Lower leg skin (tissue), 4 donors: ENCODE measurements at regions not wholly inside any gene's neighbourhood (a gene's known extent, or its start where the extent isn't known, plus 50 kb on each side); places are given as distances from the start of the nearest gene placed in this dataset.

Experiments
- DNase-seq, 2 donors: peaks; one replicate each; pipeline ENCODE4 v3.0.0-alpha.2; 2019; ENCODE audit warnings: low spot score in 2 of 2
- H3K4me3 ChIP-seq: fragments of 200-600 bp; sonication (generic); 2 replicates; pipeline ENCODE4 v1.5.1; 2017; ENCODE audit warnings: mild to moderate bottlenecking, low read depth; ENCODE audit not compliant: poor library complexity, severe bottlenecking
- CTCF ChIP-seq, 3 donors: fragments of 450-650 bp; IDR thresholded peaks; one replicate each; pipeline ENCODE4 v1.5.1; 2016; ENCODE audit warnings: antibody characterized with exemption in 3 of 3, mild to moderate bottlenecking in 3 of 3, moderate library complexity in 2 of 3
- POLR2A ChIP-seq, 2 donors: fragments of 450-650 bp; IDR thresholded peaks; one replicate each; pipeline ENCODE4 v1.6.1; 2016 to 2017; ENCODE audit warnings: antibody characterized with exemption in 2 of 2, mild to moderate bottlenecking in 1 of 2, moderate library complexity in 1 of 2
- WGBS, 2 donors: methylation state at CpG; one replicate each; pipeline ENCODE4 v1.1.5; 2018; 5-methylcytosine and 5-hydroxymethylcytosine counted together
- intact Hi-C: fragments of 100-400 bp; cut with DNase I; formaldehyde crosslinking; loops from one replicate; pipeline ENCODE4 v1.15.0; 2023; ENCODE audit warnings: low total_unique reads

DNA sequence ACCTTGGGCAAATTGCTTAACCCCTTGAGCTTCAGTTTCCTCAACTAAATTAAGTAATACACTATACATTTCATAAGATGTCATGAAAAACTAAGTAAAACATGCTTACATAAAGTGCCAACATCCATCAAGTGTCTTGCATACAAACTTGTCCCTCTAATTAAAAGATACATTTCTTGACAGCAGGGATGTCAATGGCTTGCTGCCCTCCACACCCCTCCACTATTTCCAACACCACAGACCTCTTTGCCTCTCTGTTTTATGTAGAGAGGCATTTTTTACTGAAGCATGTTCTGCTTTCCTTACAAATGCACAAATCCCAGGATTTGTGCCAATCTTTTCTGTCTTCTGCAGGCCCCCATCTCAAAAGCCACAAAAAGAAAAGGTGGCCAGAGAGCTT, 89.0 kb upstream of the HOXC13 start:
- TF ChIP-seq POLR2A (IDR thresholded peaks at IDR 0.05) (no peak), CTCF (IDR thresholded peaks at IDR 0.05) (no peak)
- intact Hi-C loops = no loop called here
- DNase-seq = no peak
- no peak overlapping the region for H3K4me3 ChIP-seq

DNA sequence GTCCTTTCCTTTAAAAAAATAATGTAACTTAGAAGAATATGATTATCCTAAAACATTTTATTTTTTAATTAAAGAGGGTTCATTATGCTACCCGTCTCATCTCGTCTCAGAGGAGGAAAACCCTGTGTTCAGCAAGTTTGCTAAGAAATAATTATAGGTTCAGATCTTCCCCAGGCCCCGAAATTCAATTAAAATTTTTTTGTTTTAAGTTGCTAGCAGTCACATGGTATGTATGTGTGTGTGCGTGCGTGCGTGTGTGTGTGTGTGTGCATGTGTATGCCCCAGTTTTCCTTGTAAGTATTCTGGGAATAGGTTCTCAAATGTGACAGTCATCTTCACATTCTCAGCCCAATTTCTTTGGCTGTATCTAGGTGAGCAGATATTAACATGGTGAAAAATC, 86.6 kb upstream of the HOXC13 start:
- WGBS, 2 donors = 80 to 87% methylated on average over 6 of the region's 6 CpGs
- intact Hi-C loops = no loop called here
- H3K4me3 ChIP-seq = no peak overlapping the region
- DNase-seq = no peak
- TF ChIP-seq POLR2A (IDR thresholded peaks at IDR 0.05) (no peak), CTCF (IDR thresholded peaks at IDR 0.05) (no peak)

GRCh38 chr12:53852992-53853391, 85.6 kb upstream of the HOXC13 start:
- intact Hi-C loops = no loop called here
- no peak overlapping the region for H3K4me3 ChIP-seq
- TF ChIP-seq POLR2A (IDR thresholded peaks at IDR 0.05) = no peak
- no peak for TF ChIP-seq CTCF (IDR thresholded peaks at IDR 0.05)
- no peak for DNase-seq

DNA sequence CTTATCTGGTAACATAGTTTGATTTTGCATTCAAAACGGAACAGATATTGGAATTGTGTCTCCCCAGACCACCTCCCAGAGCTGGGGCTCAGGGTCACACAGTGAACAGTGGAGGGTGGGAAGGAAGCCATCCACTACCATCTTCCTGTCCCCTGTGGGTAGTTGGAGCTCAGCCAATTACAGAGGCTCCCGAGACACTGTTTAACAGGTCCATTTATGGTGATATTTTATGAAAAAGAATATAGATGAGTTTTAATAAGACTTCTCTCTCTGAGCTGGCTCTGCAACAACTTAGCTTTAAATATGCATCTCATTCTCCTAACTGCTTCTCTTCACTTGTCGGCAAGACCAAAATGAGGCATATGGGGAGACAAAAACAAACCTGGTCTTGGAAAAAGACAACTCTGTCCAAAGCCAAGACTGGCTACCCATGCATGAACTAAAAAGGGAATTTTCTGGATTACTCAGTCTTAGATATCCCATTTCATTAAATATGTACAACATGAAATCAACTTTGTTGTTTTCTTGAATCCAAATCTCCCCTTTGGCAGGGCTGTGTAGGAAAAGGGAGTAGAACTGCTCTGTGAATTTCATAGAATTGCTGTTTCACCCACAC, 83.8 kb upstream of the HOXC13 start:
- H3K4me3 ChIP-seq = no peak overlapping the region
- intact Hi-C loops = no loop called here
- no peak for DNase-seq
- WGBS, 2 donors = 56 to 76% methylated on average over 3 of the region's 3 CpGs
- no peak for TF ChIP-seq POLR2A (IDR thresholded peaks at IDR 0.05)
- TF ChIP-seq CTCF (IDR thresholded peaks at IDR 0.05) = no peak

DNA sequence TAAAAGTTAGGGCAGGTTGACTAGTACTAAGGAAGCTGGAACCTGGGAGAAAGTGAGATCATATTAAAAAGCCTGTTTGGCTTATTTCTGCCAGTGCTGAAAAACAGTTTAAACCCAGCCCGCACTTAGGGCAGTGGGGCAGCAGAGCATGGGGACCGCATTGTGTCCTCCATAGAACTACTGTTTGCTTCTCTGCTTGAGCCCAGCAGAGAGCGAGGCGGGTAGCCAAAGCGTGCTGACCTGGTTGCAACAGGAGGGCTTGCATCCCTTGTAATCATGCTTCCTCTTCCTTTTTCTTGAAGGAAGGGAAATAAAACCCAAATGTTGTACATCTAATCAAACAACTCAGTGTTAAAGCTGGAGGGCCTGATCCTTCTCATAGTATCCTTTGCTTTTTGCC, 82.5 kb upstream of the HOXC13 start:
- no peak overlapping the region for H3K4me3 ChIP-seq
- no peak for DNase-seq
- intact Hi-C loops = no loop called here
- TF ChIP-seq CTCF (IDR thresholded peaks at IDR 0.05) = no peak
- no peak for TF ChIP-seq POLR2A (IDR thresholded peaks at IDR 0.05)
- 92 to 93% methylated on average over 5 of the region's 5 CpGs for WGBS, 2 donors

DNA sequence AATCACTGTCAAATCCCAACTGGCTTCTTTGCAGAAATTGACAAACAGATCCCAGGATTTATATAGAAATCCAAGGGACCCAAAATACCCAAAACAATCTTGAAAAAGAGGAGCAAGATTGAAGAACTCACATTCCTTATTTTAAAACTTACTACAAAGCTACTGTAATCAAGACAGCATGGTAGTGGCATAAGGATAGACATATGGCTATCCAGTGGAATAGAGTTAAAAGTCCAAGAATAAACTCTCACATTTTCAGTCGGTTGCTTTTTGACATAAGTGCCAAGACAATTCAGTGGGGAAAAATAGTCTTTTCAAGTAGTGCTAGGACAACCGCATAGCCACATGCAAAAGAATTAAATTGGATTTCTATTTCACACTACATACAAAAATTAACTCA, 81.0 kb upstream of the HOXC13 start:
- 82 to 89% methylated on average over 2 of the region's 2 CpGs for WGBS, 2 donors

More for the DNA sequence above, 81.0 kb upstream of the HOXC13 start:
- intact Hi-C loops = no loop called here
- no peak for DNase-seq
- no peak for TF ChIP-seq POLR2A (IDR thresholded peaks at IDR 0.05)
- no peak for TF ChIP-seq CTCF (IDR thresholded peaks at IDR 0.05)
- no peak overlapping the region for H3K4me3 ChIP-seq
